ENCODE measurements at regions not wholly inside any gene's neighbourhood (a gene's known extent, or its start where the extent isn't known, plus 50 kb on each side); places are given as distances from the start of the nearest gene placed in this dataset.
"Not testable (repeated sequence)": the region's sequence is repeated elsewhere in the genome, so short reads cannot be mapped to it uniquely, and the experiment has no call there.

GRCh38 chr16:29302433-29302832 lies 104.1 kb downstream of the NPIPB11 start:
- H3K36me3 ChIP-seq (ENCODE audit: control insufficient read depth in 2 of 2, insufficient read depth in 2 of 2, low read length in 1 of 2); H3K4me3 ChIP-seq; POLR2A ChIA-PET; intact Hi-C loops (cut with micrococcal nuclease; ENCODE audit: unreplicated experiment); H3K4me2 ChIP-seq (ENCODE audit: control insufficient read depth, insufficient read depth); CTCF ChIA-PET; SMC1A ChIA-PET (ENCODE audit: uncharacterized antibody, unreplicated experiment); H3K27me3 ChIP-seq (replicated peaks in 1 of 2; ENCODE audit: control insufficient read depth in 2 of 2, insufficient read depth in 2 of 2, low read length in 1 of 2); H3K9ac ChIP-seq (ENCODE audit: control insufficient read depth, insufficient read depth, low read length); H3K9me3 ChIP-seq (replicated peaks; ENCODE audit: control insufficient read depth, insufficient read depth, low read length); in situ Hi-C loops (cut with MboI); BruUV-seq (replicated peaks); FAIRE-seq; H3K4me1 ChIP-seq (ENCODE audit: control insufficient read depth, insufficient read depth, low read length); H4K20me1 ChIP-seq (ENCODE audit: control insufficient read depth, insufficient read depth); RAD21 ChIA-PET (ENCODE audit: unreplicated experiment); H3K79me2 ChIP-seq (ENCODE audit: control insufficient read depth, insufficient read depth, low read length); ATAC-seq; DNase-seq (ENCODE audit: low read depth, low spot score); H2AFZ ChIP-seq (ENCODE audit: control insufficient read depth, low read depth, low read length); H3K27ac ChIP-seq (ENCODE audit: control insufficient read depth, insufficient read depth): not testable (repeated sequence)
- WGBS (ENCODE audit: insufficient coverage, insufficient replicate concordance, low lambda C conversion rate, missing lambda C conversion rate), result 83% methylated on average over 20 of the region's 20 CpGs

- POLR2A ChIA-PET, CTCF ChIA-PET, FAIRE-seq: not testable (repeated sequence)
These were observed 104.7 kb downstream of the NPIPB11 start for GRCh38 chr16:29301662-29302285.

GRCh38 chr16:29300541-29301535 lies 105.7 kb downstream of the NPIPB11 start:
- H3K79me2 ChIP-seq (ENCODE audit: control insufficient read depth, insufficient read depth, low read length); FAIRE-seq; H3K9ac ChIP-seq (ENCODE audit: control insufficient read depth, insufficient read depth, low read length); intact Hi-C loops (cut with micrococcal nuclease; ENCODE audit: unreplicated experiment); H3K9me3 ChIP-seq (replicated peaks; ENCODE audit: control insufficient read depth, insufficient read depth, low read length); BruUV-seq (replicated peaks); in situ Hi-C loops (cut with MboI); H3K4me1 ChIP-seq (ENCODE audit: control insufficient read depth, insufficient read depth, low read length); H3K27ac ChIP-seq (ENCODE audit: control insufficient read depth, insufficient read depth); POLR2A ChIA-PET; CTCF ChIA-PET; H3K36me3 ChIP-seq (ENCODE audit: control insufficient read depth in 2 of 2, insufficient read depth in 2 of 2, low read length in 1 of 2); H3K27me3 ChIP-seq (replicated peaks in 1 of 2; ENCODE audit: control insufficient read depth in 2 of 2, insufficient read depth in 2 of 2, low read length in 1 of 2); RAD21 ChIA-PET (ENCODE audit: unreplicated experiment); H4K20me1 ChIP-seq (ENCODE audit: control insufficient read depth, insufficient read depth); H2AFZ ChIP-seq (ENCODE audit: control insufficient read depth, low read depth, low read length); H3K4me3 ChIP-seq; SMC1A ChIA-PET (ENCODE audit: uncharacterized antibody, unreplicated experiment); H3K4me2 ChIP-seq (ENCODE audit: control insufficient read depth, insufficient read depth); DNase-seq (ENCODE audit: low read depth, low spot score); ATAC-seq: not testable (repeated sequence)
- WGBS (ENCODE audit: insufficient coverage, insufficient replicate concordance, low lambda C conversion rate, missing lambda C conversion rate), result 70% methylated on average over 24 of the region's 29 CpGs

More at GRCh38 chr16:29301662-29302285, 104.7 kb downstream of the NPIPB11 start:
- intact Hi-C loops (cut with micrococcal nuclease; ENCODE audit: unreplicated experiment); H2AFZ ChIP-seq (ENCODE audit: control insufficient read depth, low read depth, low read length); H3K27me3 ChIP-seq (replicated peaks in 1 of 2; ENCODE audit: control insufficient read depth in 2 of 2, insufficient read depth in 2 of 2, low read length in 1 of 2); in situ Hi-C loops (cut with MboI); ATAC-seq; H3K79me2 ChIP-seq (ENCODE audit: control insufficient read depth, insufficient read depth, low read length); H3K36me3 ChIP-seq (ENCODE audit: control insufficient read depth in 2 of 2, insufficient read depth in 2 of 2, low read length in 1 of 2); H3K9me3 ChIP-seq (replicated peaks; ENCODE audit: control insufficient read depth, insufficient read depth, low read length); H3K4me1 ChIP-seq (ENCODE audit: control insufficient read depth, insufficient read depth, low read length); BruUV-seq (replicated peaks); H4K20me1 ChIP-seq (ENCODE audit: control insufficient read depth, insufficient read depth); SMC1A ChIA-PET (ENCODE audit: uncharacterized antibody, unreplicated experiment); DNase-seq (ENCODE audit: low read depth, low spot score); H3K27ac ChIP-seq (ENCODE audit: control insufficient read depth, insufficient read depth); H3K9ac ChIP-seq (ENCODE audit: control insufficient read depth, insufficient read depth, low read length); H3K4me2 ChIP-seq (ENCODE audit: control insufficient read depth, insufficient read depth); H3K4me3 ChIP-seq; RAD21 ChIA-PET (ENCODE audit: unreplicated experiment): not testable (repeated sequence)
- WGBS (ENCODE audit: insufficient coverage, insufficient replicate concordance, low lambda C conversion rate, missing lambda C conversion rate), result 48% methylated on average over 14 of the region's 15 CpGs

GRCh38 chr16:29300030-29300491 lies 106.5 kb downstream of the NPIPB11 start:
- RAD21 ChIA-PET (ENCODE audit: unreplicated experiment); H3K36me3 ChIP-seq (ENCODE audit: control insufficient read depth in 2 of 2, insufficient read depth in 2 of 2, low read length in 1 of 2); DNase-seq (ENCODE audit: low read depth, low spot score); H3K9ac ChIP-seq (ENCODE audit: control insufficient read depth, insufficient read depth, low read length); H3K79me2 ChIP-seq (ENCODE audit: control insufficient read depth, insufficient read depth, low read length); H3K4me3 ChIP-seq; BruUV-seq (replicated peaks); H3K9me3 ChIP-seq (replicated peaks; ENCODE audit: control insufficient read depth, insufficient read depth, low read length); H4K20me1 ChIP-seq (ENCODE audit: control insufficient read depth, insufficient read depth); H3K4me1 ChIP-seq (ENCODE audit: control insufficient read depth, insufficient read depth, low read length); in situ Hi-C loops (cut with MboI); ATAC-seq; CTCF ChIA-PET; POLR2A ChIA-PET; H2AFZ ChIP-seq (ENCODE audit: control insufficient read depth, low read depth, low read length); FAIRE-seq; H3K27ac ChIP-seq (ENCODE audit: control insufficient read depth, insufficient read depth); H3K4me2 ChIP-seq (ENCODE audit: control insufficient read depth, insufficient read depth); H3K27me3 ChIP-seq (replicated peaks in 1 of 2; ENCODE audit: control insufficient read depth in 2 of 2, insufficient read depth in 2 of 2, low read length in 1 of 2); SMC1A ChIA-PET (ENCODE audit: uncharacterized antibody, unreplicated experiment); intact Hi-C loops (cut with micrococcal nuclease; ENCODE audit: unreplicated experiment): not testable (repeated sequence)
- WGBS (ENCODE audit: insufficient coverage, insufficient replicate concordance, low lambda C conversion rate, missing lambda C conversion rate), result 47% methylated on average over 7 of the region's 7 CpGs

All from GM12878 (cell line).